GM12801 (cell line): ENCODE measurements at regions not wholly inside any gene's neighbourhood (a gene's known extent, or its start where the extent isn't known, plus 50 kb on each side); places are given as distances from the start of the nearest gene placed in this dataset.

Experiments used
- CTCF ChIP-seq: IDR thresholded peaks from one replicate; pipeline ENCODE4 v1.5.1; 2011; ENCODE audit warnings: control low read depth; ENCODE audit not compliant: insufficient read length; ENCODE audit errors: extremely low read depth

DNA sequence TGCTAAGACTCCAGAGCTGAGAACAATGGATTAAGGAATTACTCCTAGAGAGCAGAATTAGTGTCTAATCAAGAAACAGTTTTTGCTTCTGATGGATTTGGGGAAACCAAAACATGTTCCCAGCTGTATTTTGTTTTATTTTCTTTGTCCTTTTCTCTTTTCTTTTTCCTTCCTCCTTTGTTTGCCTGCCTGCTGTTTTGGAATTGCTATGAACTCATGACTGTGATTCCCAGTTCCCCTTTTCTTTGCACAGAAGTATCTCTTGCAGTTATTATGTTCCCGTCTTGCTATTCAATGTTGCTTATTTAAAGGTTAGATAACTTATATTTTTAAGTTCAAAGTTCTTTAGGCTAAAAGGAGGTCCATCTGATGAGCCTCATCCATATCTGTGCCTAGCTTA, 77.0 kb upstream of the GBE1 start:
- no peak for TF ChIP-seq CTCF

GRCh38 chr3:81837071-81837593, 75.7 kb upstream of the GBE1 start:
- TF ChIP-seq CTCF, result no peak

DNA sequence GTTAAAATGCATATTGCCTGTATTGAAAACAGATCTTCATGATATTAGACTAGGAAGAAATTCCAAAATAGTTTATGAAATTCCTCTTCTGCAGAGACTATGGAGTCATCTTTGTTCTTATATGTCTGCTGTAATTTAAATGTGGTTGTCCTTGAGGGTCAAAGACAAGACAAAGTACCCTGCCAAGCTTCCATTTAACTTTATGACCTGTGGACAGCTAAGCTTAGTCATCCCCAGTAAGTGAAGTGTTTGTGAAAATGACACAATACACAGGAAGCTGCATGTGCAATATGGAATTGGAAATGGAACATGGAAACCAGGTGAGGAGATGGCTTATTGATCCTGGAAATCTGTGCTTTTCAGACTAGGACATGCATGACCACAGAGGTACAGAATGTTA, 68.5 kb upstream of the GBE1 start:
- TF ChIP-seq CTCF, result no peak

- TF ChIP-seq CTCF, result no peak
Observed at GRCh38 chr3:81823882-81824395, 62.5 kb upstream of the GBE1 start.

GRCh38 chr3:81823086-81823485, 61.6 kb upstream of the GBE1 start:
- no peak for TF ChIP-seq CTCF

DNA sequence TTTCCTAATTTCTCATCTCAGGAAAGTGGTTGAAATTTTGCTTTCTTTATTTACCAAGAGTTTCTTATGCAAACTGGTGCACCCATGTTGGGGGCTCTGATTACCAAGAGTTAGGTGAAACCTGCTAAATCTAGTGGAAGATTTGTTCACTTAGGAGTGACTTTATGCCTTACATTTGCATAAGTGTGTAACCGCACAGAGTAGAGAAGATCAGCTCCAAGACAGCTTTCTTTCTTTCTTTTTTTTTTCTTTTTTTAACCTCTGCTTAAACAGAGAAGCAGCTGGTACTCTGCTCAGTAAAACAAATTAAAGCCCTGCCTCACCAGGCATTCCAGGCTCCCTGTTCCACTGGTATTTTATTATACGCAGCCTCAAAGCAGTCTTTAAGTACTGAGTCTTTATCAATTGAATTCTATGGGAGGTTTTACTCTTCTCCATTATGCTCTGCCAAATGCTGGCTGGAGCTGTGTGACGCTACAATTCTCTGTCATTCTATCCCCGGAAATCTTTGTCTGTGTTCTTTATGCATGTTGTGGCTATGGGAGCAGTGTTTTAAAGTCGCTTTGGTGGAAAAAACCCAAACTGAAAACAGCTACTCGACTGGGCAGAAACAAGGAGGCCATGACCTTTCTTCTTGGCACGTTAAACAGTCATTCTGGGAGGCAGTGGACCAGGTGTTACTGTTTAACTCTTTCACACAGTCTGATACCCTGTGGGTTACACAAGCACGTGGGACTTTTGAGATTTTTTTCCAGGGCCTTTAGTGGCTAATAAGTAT, 55.2 kb upstream of the GBE1 start:
- no peak for TF ChIP-seq CTCF
